Esophagus muscularis mucosa (tissue), 3 donors: ENCODE measurements at regions not wholly inside any gene's neighbourhood (a gene's known extent, or its start where the extent isn't known, plus 50 kb on each side); places are given as distances from the start of the nearest gene placed in this dataset.

Experiments used
- POLR2A ChIP-seq: fragments of 450-650 bp; IDR thresholded peaks from one replicate; pipeline ENCODE4 v1.6.1; 2017; ENCODE audit warnings: antibody characterized with exemption, moderate library complexity, mild to moderate bottlenecking, low read depth
- POLR2AphosphoS5 ChIP-seq, 2 donors: sonication (generic); formaldehyde crosslinking; IDR thresholded peaks; one replicate each; pipeline ENCODE4 v1.6.1; 2017; ENCODE audit warnings: antibody characterized with exemption in 2 of 2
- TF ChIP-seq, protein P1 (sequence below), 3 experiments: fragments of 200-600 bp in 2 of 3; fragments of 450-650 bp in 1 of 3; sonication (generic) in 2 of 3; IDR thresholded peaks; one replicate each; pipeline ENCODE4 v1.5.1; 2017 to 2019; ENCODE audit warnings: antibody characterized with exemption in 3 of 3, mild to moderate bottlenecking in 2 of 3, moderate library complexity in 1 of 3

GRCh38 chr22:48477031-48477721 lies 1350.5 kb downstream of the BRD1 start:
- TF ChIP-seq, protein P1, sequence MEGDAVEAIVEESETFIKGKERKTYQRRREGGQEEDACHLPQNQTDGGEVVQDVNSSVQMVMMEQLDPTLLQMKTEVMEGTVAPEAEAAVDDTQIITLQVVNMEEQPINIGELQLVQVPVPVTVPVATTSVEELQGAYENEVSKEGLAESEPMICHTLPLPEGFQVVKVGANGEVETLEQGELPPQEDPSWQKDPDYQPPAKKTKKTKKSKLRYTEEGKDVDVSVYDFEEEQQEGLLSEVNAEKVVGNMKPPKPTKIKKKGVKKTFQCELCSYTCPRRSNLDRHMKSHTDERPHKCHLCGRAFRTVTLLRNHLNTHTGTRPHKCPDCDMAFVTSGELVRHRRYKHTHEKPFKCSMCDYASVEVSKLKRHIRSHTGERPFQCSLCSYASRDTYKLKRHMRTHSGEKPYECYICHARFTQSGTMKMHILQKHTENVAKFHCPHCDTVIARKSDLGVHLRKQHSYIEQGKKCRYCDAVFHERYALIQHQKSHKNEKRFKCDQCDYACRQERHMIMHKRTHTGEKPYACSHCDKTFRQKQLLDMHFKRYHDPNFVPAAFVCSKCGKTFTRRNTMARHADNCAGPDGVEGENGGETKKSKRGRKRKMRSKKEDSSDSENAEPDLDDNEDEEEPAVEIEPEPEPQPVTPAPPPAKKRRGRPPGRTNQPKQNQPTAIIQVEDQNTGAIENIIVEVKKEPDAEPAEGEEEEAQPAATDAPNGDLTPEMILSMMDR (IDR thresholded peaks at IDR 0.05), result no peak
- TF ChIP-seq POLR2AphosphoS5 (IDR thresholded peaks at IDR 0.05) (no peak), POLR2A (no peak)
